Loucy (cell line): ENCODE measurements at regions not wholly inside any gene's neighbourhood (a gene's known extent, or its start where the extent isn't known, plus 50 kb on each side); places are given as distances from the start of the nearest gene placed in this dataset.

ENCODE experiments used
- EZH2phosphoT487 ChIP-seq: fragments of 200-600 bp; IDR thresholded peaks from 2 replicates; pipeline ENCODE4 v1.6.1; 2018; ENCODE audit warnings: antibody characterized with exemption, mild to moderate bottlenecking, moderate library complexity, borderline replicate concordance
- TF ChIP-seq, protein P1 (sequence below): fragments of 200-600 bp; sonication (generic); conservative IDR thresholded peaks from 2 replicates; pipeline ENCODE4 v1.5.1; 2014; ENCODE audit warnings: mild to moderate bottlenecking, antibody characterized with exemption, low read length

DNA sequence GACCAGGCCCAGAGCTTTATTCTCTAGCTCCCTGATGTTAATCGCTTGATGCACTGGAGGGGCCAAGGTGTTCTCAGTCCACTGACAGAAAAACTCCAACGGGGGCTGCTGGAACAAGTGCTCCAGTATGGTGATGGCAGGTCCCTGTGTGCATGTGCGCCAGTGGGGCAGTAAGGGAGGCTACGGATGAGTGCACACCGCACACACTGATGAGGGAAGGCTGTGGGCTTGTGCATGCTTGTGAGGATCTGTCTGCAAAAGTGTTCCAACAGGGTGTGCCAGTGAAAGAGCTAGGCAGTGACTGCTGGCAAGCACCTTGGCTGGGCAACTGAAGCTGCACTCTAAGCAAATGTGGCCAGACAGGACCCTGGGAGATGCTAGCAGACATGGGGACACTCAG is 229.7 kb upstream of the FOXG1 start:
- TF ChIP-seq, protein P1, sequence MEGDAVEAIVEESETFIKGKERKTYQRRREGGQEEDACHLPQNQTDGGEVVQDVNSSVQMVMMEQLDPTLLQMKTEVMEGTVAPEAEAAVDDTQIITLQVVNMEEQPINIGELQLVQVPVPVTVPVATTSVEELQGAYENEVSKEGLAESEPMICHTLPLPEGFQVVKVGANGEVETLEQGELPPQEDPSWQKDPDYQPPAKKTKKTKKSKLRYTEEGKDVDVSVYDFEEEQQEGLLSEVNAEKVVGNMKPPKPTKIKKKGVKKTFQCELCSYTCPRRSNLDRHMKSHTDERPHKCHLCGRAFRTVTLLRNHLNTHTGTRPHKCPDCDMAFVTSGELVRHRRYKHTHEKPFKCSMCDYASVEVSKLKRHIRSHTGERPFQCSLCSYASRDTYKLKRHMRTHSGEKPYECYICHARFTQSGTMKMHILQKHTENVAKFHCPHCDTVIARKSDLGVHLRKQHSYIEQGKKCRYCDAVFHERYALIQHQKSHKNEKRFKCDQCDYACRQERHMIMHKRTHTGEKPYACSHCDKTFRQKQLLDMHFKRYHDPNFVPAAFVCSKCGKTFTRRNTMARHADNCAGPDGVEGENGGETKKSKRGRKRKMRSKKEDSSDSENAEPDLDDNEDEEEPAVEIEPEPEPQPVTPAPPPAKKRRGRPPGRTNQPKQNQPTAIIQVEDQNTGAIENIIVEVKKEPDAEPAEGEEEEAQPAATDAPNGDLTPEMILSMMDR: no peak
- TF ChIP-seq EZH2phosphoT487: no peak
